ENCODE measurements at regions not wholly inside any gene's neighbourhood (a gene's known extent, or its start where the extent isn't known, plus 50 kb on each side); places are given as distances from the start of the nearest gene placed in this dataset.

GRCh38 chr11:94700622-94701021, 67.5 kb upstream of the AMOTL1 start:
- Mint-ChIP-seq H3K4me1 (ENCODE audit: low read depth in 2 of 2) (no peaks in the 10 kb centered on the region), H3K9me3 (no peaks in the 10 kb centered on the region), H3K27me3 (peaks cover 0 to 7% of the 10 kb centered on the region in 2 donors), H3K36me3 (ENCODE audit: insufficient read depth) (no peaks in the 10 kb centered on the region), H3K4me3 (no peak overlapping the region), H3K27ac (no peak overlapping the region)
- DNase-seq = no peak
- ATAC-seq (replicated peaks) = no peak

DNA sequence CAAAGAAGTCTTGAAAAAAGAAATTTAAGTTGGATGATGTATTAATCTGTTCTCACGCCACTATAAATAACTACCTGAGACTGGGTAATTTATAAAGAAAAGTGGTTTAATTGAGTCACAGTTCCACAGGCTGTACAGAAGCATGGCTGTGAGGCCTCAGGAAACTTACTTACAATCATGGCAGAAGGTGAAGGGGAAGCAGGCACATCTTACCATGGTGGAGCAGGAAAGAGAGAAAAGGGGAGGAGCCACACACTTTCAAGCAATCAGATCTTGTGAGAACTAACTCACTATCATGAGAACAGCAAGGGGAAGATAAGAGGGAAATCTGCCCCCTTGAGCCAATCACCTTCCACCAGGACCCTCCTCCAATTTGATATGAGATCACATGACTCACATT, 65.7 kb upstream of the AMOTL1 start:
- peaks cover 0 to 7% of the 10 kb centered on the region in 2 donors for H3K27me3 Mint-ChIP-seq
- ATAC-seq (replicated peaks) (no peak), DNase-seq (no peak)
- no peak overlapping the region for H3K4me3 Mint-ChIP-seq
- H3K27ac Mint-ChIP-seq = no peak overlapping the region
- H3K36me3 Mint-ChIP-seq (ENCODE audit: insufficient read depth) = no peaks in the 10 kb centered on the region
- no peaks in the 10 kb centered on the region for H3K9me3 Mint-ChIP-seq
- no peaks in the 10 kb centered on the region for H3K4me1 Mint-ChIP-seq (ENCODE audit: low read depth in 2 of 2)

DNA sequence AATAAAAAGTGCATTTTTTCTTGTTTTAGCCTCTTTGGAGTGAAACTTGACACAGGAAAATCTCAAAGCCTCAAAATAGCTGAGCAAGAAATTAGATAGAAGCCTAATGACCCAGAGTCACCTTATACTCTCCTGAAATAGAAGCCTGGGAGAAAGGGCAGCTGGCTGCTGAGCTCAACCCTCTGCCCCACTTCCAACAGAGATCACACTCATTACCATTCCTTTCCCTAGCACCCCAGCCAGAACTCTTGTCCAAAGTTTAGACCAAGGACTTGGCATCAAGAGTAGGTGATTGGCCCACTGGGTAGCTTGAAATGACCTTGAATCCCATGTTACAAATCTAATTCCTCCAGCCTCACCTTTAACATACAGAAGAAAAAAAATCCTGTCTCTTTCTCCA, 62.7 kb upstream of the AMOTL1 start:
- DNase-seq (no peak), ATAC-seq (replicated peaks) (no peak)
- no peaks in the 10 kb centered on the region for H3K9me3 Mint-ChIP-seq
- H3K27me3 Mint-ChIP-seq = no peaks in the 10 kb centered on the region
- H3K4me1 Mint-ChIP-seq (ENCODE audit: low read depth in 2 of 2) = no peaks in the 10 kb centered on the region
- no peak overlapping the region for H3K4me3 Mint-ChIP-seq
- H3K36me3 Mint-ChIP-seq (ENCODE audit: insufficient read depth) = no peaks in the 10 kb centered on the region
- no peak overlapping the region for H3K27ac Mint-ChIP-seq

DNA sequence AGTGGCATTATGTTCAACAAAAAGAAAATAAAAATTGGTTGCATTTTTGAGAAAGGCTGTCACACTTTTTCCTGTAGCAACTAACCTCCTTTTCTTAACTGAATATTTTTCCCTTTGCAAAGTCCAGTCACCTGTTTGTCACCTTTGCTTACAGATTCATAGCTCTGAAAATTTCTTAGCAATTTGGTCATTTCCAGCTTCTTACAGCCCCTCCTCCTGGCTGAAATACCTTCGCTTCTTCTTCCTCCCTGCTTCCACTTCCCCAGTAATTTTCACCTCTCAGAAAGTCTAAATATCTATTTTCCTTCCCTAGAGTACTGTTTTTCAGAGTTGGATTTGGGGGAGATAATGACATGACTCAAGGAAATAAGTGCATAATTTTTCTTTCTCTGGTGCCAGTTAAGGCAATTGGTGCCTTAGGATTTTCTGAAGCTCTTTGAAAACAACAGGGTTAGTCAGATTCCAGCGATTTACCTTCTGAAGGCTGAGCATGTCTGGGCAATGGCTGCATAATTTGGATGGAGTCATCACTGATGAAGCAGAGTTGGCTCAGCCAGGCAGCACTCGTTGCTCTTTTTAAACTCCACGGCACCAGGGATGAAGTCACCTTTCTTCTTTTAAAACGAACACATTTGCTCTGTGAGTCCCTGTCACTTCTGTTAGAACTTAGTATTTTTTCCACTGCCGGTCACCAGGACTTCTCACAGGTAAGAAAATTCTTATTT, 62.1 kb upstream of the AMOTL1 start:
- Mint-ChIP-seq H3K4me3 (no peak overlapping the region), H3K27ac (no peak overlapping the region), H3K4me1 (ENCODE audit: low read depth in 2 of 2) (no peaks in the 10 kb centered on the region), H3K9me3 (no peaks in the 10 kb centered on the region), H3K36me3 (ENCODE audit: insufficient read depth) (no peaks in the 10 kb centered on the region), H3K27me3 (no peaks in the 10 kb centered on the region)
- no peak for DNase-seq
- no peak for ATAC-seq (replicated peaks)

- no peak overlapping the region for H3K27ac Mint-ChIP-seq
- DNase-seq = no peak
- no peaks in the 10 kb centered on the region for H3K27me3 Mint-ChIP-seq
- H3K4me3 Mint-ChIP-seq = no peak overlapping the region
- no peak for ATAC-seq (replicated peaks)
- H3K4me1 Mint-ChIP-seq (ENCODE audit: low read depth in 2 of 2) = no peaks in the 10 kb centered on the region
- no peaks in the 10 kb centered on the region for H3K9me3 Mint-ChIP-seq
- H3K36me3 Mint-ChIP-seq (ENCODE audit: insufficient read depth) = no peaks in the 10 kb centered on the region
These were observed 60.0 kb upstream of the AMOTL1 start for GRCh38 chr11:94708176-94708575.

- DNase-seq (no peak), ATAC-seq (replicated peaks) (no peak)
- H3K9me3 Mint-ChIP-seq = no peaks in the 10 kb centered on the region
- peaks cover 0 to 2% of the 10 kb centered on the region in 2 donors for H3K27me3 Mint-ChIP-seq
- H3K36me3 Mint-ChIP-seq (ENCODE audit: insufficient read depth) = no peaks in the 10 kb centered on the region
- no peak overlapping the region for H3K27ac Mint-ChIP-seq
- H3K4me3 Mint-ChIP-seq = no peak overlapping the region
- no peaks in the 10 kb centered on the region for H3K4me1 Mint-ChIP-seq (ENCODE audit: low read depth in 2 of 2)
These were observed 59.5 kb upstream of the AMOTL1 start for GRCh38 chr11:94708642-94709041.

GRCh38 chr11:94715225-94715624, 52.9 kb upstream of the AMOTL1 start:
- no peak overlapping the region for H3K27ac Mint-ChIP-seq
- H3K27me3 Mint-ChIP-seq = peaks cover 29 to 32% of the 10 kb centered on the region in 2 donors
- no peak overlapping the region for H3K4me3 Mint-ChIP-seq
- ATAC-seq (replicated peaks) (no peak), DNase-seq (no peak)
- no peaks in the 10 kb centered on the region for H3K36me3 Mint-ChIP-seq (ENCODE audit: insufficient read depth)
- no peaks in the 10 kb centered on the region for H3K9me3 Mint-ChIP-seq
- H3K4me1 Mint-ChIP-seq (ENCODE audit: low read depth in 2 of 2) = no peaks in the 10 kb centered on the region

DNA sequence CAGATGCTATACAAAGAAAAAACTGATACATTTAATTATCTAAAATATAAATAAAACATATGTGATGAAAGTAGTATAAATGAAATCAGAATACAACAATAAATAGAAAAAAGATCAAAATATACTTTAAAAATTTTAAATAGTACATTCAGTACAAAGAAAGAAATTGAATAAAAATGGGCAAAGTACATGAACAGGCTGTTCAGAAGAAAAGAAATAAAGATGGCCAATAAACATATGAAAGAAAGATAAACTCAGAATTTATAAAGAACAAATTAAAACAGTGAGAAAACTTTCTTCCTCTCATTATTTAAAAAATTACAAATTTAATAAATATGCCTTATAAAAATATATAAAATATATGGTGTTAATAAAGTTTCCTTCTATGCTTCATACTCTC, 50.5 kb upstream of the AMOTL1 start:
- DNase-seq = no peak
- H3K36me3 Mint-ChIP-seq (ENCODE audit: insufficient read depth) = no peaks in the 10 kb centered on the region
- no peak for ATAC-seq (replicated peaks)
- H3K9me3 Mint-ChIP-seq = no peaks in the 10 kb centered on the region
- H3K4me1 Mint-ChIP-seq (ENCODE audit: low read depth in 2 of 2) = no peaks in the 10 kb centered on the region
- no peak overlapping the region for H3K4me3 Mint-ChIP-seq
- H3K27me3 Mint-ChIP-seq = peaks cover 43 to 52% of the 10 kb centered on the region in 2 donors
- H3K27ac Mint-ChIP-seq = no peak overlapping the region

Data from effector memory CD8-positive, alpha-beta T cell (primary cell).